ENCODE measurements at regions not wholly inside any gene's neighbourhood (a gene's known extent, or its start where the extent isn't known, plus 50 kb on each side); places are given as distances from the start of the nearest gene placed in this dataset.

DNA sequence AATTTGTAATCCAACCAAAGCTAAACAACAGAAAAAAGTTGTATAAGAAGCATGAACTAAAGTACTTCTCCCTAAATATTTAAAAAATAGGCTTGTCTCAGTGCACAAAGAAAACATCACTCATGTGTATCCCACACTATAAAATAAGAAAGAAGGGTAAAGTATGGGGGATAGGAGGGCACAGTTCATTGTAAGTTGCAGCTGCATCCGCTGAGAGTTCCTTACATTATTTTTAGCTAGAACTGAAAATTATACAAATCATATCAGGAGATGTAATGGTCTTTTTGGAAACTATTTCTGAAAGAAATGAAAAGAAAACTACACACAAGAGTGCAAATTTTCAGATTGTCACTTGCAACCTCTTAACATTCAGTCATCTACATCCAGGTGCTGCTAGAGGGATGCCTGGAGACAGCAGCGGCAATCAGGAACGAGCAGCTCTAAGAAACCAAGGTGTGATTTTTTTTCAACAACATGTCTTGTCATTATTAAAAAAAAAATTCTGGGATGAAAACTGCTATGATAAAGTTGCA is 273.6 kb downstream of the ASXL3 start:
- no peak for TF ChIP-seq EZH2 (IDR thresholded peaks at IDR 0.05; ENCODE audit: borderline replicate concordance, low read depth, low read length, poor library complexity, severe bottlenecking)
- TF ChIP-seq, protein P1, sequence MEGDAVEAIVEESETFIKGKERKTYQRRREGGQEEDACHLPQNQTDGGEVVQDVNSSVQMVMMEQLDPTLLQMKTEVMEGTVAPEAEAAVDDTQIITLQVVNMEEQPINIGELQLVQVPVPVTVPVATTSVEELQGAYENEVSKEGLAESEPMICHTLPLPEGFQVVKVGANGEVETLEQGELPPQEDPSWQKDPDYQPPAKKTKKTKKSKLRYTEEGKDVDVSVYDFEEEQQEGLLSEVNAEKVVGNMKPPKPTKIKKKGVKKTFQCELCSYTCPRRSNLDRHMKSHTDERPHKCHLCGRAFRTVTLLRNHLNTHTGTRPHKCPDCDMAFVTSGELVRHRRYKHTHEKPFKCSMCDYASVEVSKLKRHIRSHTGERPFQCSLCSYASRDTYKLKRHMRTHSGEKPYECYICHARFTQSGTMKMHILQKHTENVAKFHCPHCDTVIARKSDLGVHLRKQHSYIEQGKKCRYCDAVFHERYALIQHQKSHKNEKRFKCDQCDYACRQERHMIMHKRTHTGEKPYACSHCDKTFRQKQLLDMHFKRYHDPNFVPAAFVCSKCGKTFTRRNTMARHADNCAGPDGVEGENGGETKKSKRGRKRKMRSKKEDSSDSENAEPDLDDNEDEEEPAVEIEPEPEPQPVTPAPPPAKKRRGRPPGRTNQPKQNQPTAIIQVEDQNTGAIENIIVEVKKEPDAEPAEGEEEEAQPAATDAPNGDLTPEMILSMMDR (conservative IDR thresholded peaks at IDR 0.05; ENCODE audit: low read depth, low read length), result no peak

Measured in A673 (cell line).